ENCODE measurements at regions not wholly inside any gene's neighbourhood (a gene's known extent, or its start where the extent isn't known, plus 50 kb on each side); places are given as distances from the start of the nearest gene placed in this dataset.
A peak's percentile ranks its signal among the peaks of the same experiment; 100 is the strongest.

DNA sequence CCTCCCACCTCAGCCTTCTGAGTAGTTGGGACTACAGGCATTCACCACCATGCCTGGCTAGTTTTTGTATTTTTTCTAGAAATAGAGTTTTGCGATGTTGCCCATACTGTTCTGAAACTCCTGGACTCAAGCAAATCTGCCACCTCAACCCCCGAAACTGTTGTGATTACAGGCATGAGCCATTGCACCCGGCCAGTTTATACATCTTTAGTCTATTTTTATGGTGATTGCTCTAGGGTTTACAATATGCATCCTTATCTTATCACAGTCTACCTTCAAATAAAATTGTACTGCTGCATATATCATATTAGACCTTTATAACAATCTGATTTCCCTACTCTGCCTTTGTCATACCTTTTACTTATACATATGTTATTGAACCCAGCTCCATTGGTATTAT is 56.9 kb downstream of the SOWAHB start:
- no peak overlapping the region for H3K4me3 ChIP-seq (ENCODE audit: low read length)
- H3K27me3 ChIP-seq (ENCODE audit: control insufficient read depth, insufficient read depth, low read length): no peaks in the 10 kb centered on the region
- WGBS (ENCODE audit: insufficient coverage, low lambda C conversion rate): 80% methylated on average over 1 of the region's 3 CpGs
- peak in 1 of 2 donors; percentile 57 for DNase-seq
- H3K9me3 ChIP-seq (ENCODE audit: control insufficient read depth, low read depth, low read length): peaks cover 5% of the 10 kb centered on the region
- no peaks in the 10 kb centered on the region for H3K4me1 ChIP-seq (ENCODE audit: control insufficient read depth, insufficient read depth, low read length)
- H3K27ac ChIP-seq (ENCODE audit: low read length): no peak overlapping the region
- H3K36me3 ChIP-seq (ENCODE audit: control insufficient read depth, insufficient read depth, low read length): no peaks in the 10 kb centered on the region

DNA sequence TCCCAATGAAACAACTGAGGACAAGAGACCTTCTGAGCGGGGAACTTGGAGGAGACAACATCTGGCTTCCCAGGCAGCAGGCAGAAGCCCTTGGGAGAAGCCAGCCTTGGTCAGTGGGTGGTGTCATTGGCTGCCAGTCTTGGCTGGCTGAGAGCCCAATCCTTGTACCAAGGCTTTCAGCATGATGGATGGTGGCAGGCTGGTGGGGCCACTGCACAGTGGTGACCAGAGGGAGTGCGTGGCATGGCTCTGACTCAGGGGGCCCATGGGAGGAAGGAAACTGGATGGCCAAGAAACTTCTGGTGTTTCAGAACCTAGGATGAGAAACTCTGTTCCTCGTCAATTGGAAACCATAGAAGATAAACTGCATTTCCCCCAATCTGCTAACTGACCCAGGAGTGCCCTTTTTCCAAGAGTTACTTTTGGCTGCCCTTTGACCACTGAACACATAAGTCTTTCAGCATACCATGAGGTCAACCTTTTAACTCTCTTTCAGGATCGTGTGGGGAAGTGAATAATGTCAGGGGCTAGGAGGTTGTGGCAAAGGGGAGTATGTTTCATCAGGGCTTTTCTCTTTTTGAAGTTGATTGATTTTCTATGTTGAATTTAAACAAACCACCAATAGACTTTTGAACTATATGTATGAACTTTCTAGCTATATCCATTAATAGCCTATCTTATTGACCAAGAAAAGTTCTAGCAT is 60.9 kb downstream of the SOWAHB start:
- Histone ChIP-seq H3K27me3 (ENCODE audit: control insufficient read depth, insufficient read depth, low read length) (no peaks in the 10 kb centered on the region), H3K4me3 (ENCODE audit: low read length) (no peak overlapping the region), H3K4me1 (ENCODE audit: control insufficient read depth, insufficient read depth, low read length) (peaks cover 7% of the 10 kb centered on the region), H3K9me3 (ENCODE audit: control insufficient read depth, low read depth, low read length) (peaks cover 5% of the 10 kb centered on the region), H3K27ac (ENCODE audit: low read length) (no peak overlapping the region), H3K36me3 (ENCODE audit: control insufficient read depth, insufficient read depth, low read length) (no peaks in the 10 kb centered on the region)
- WGBS (ENCODE audit: insufficient coverage, low lambda C conversion rate): no CpG with 5 or more reads among the region's 4 CpGs
- DNase-seq: no peak

Data from large intestine (tissue), 3 donors.